Thymus (tissue), 11 donors: ENCODE measurements at regions not wholly inside any gene's neighbourhood (a gene's known extent, or its start where the extent isn't known, plus 50 kb on each side); places are given as distances from the start of the nearest gene placed in this dataset.

ENCODE experiments used
- DNase-seq, 9 donors: peaks; one replicate each; pipeline ENCODE4 v3.0.0-alpha.2; 2013; ENCODE audit warnings: low spot score in 9 of 9, low read depth in 6 of 9, missing footprints in 1 of 9
- H3K27ac ChIP-seq, 2 donors: one replicate each; pipeline ENCODE4 v1.5.1; 2013; ENCODE audit warnings: control low read depth in 1 of 2, low read depth in 1 of 2, low read length in 1 of 2, mild to moderate bottlenecking in 1 of 2, moderate library complexity in 1 of 2
- H3K27me3 ChIP-seq, 2 donors: one replicate each; pipeline ENCODE4 v1.5.1; 2013; ENCODE audit warnings: low read length in 1 of 2; ENCODE audit not compliant: control insufficient read depth in 2 of 2, insufficient read depth in 1 of 2
- H3K36me3 ChIP-seq, 2 donors: one replicate each; pipeline ENCODE4 v1.5.1; 2013; ENCODE audit warnings: low read length in 1 of 2, mild to moderate bottlenecking in 1 of 2, moderate library complexity in 1 of 2; ENCODE audit not compliant: control insufficient read depth in 2 of 2, insufficient read depth in 2 of 2
- H3K4me1 ChIP-seq, 2 donors: one replicate each; pipeline ENCODE4 v1.5.1; 2013; ENCODE audit warnings: low read length in 2 of 2; ENCODE audit not compliant: control insufficient read depth in 2 of 2, insufficient read depth in 2 of 2
- H3K4me3 ChIP-seq, 2 donors: one replicate each; pipeline ENCODE4 v1.5.1; 2013; ENCODE audit warnings: low read length in 2 of 2, control low read depth in 1 of 2, mild to moderate bottlenecking in 1 of 2
- H3K9me3 ChIP-seq, 2 donors: one replicate each; pipeline ENCODE4 v1.5.1; 2013; ENCODE audit warnings: low read length in 1 of 2, mild to moderate bottlenecking in 1 of 2; ENCODE audit not compliant: control insufficient read depth in 2 of 2, insufficient read depth in 1 of 2
- WGBS: extraction: QIAGEN DNeasy Blood & Tissue Kit; methylation state at CpG from one replicate; pipeline ENCODE4 v1.1.7; 2013; 5-methylcytosine and 5-hydroxymethylcytosine counted together
- donor health status: healthy.

GRCh38 chr21:28227881-28228635, 764.6 kb downstream of the LTN1 start:
- no peak for DNase-seq
- 90% methylated on average over 4 of the region's 4 CpGs for WGBS

GRCh38 chr21:28226563-28226962, 766.1 kb downstream of the LTN1 start:
- no peak for DNase-seq
- Histone ChIP-seq H3K27ac (no peak overlapping the region), H3K9me3 (no peaks in the 10 kb centered on the region), H3K4me1 (no peaks in the 10 kb centered on the region), H3K27me3 (no peaks in the 10 kb centered on the region), H3K36me3 (no peaks in the 10 kb centered on the region), H3K4me3 (no peak overlapping the region)
- 77% methylated on average over 2 of the region's 2 CpGs for WGBS

More at GRCh38 chr21:28227881-28228635, 764.6 kb downstream of the LTN1 start:
- Histone ChIP-seq H3K27me3 (no peaks in the 10 kb centered on the region), H3K36me3 (no peaks in the 10 kb centered on the region), H3K4me1 (no peaks in the 10 kb centered on the region), H3K27ac (no peak overlapping the region), H3K9me3 (no peaks in the 10 kb centered on the region), H3K4me3 (no peak overlapping the region)

- WGBS = 87% methylated on average over 6 of the region's 6 CpGs
- H3K4me3 ChIP-seq = no peak overlapping the region
These were observed 768.4 kb downstream of the LTN1 start for GRCh38 chr21:28224191-28224726.

GRCh38 chr21:28221984-28222383, 770.7 kb downstream of the LTN1 start:
- Histone ChIP-seq H3K36me3 (no peaks in the 10 kb centered on the region), H3K4me1 (no peaks in the 10 kb centered on the region), H3K4me3 (no peak overlapping the region), H3K27ac (no peak overlapping the region), H3K27me3 (no peaks in the 10 kb centered on the region), H3K9me3 (no peaks in the 10 kb centered on the region)
- DNase-seq = no peak
- WGBS = 83% methylated on average over 1 of the region's 1 CpG

More at GRCh38 chr21:28224191-28224726, 768.4 kb downstream of the LTN1 start:
- Histone ChIP-seq H3K27ac (no peak overlapping the region), H3K27me3 (no peaks in the 10 kb centered on the region), H3K4me1 (no peaks in the 10 kb centered on the region), H3K9me3 (no peaks in the 10 kb centered on the region), H3K36me3 (no peaks in the 10 kb centered on the region)
- no peak for DNase-seq

- Histone ChIP-seq H3K9me3 (no peaks in the 10 kb centered on the region), H3K36me3 (no peaks in the 10 kb centered on the region), H3K4me3 (no peak overlapping the region), H3K27me3 (no peaks in the 10 kb centered on the region), H3K4me1 (no peaks in the 10 kb centered on the region), H3K27ac (no peak overlapping the region)
- DNase-seq = no peak
- 77% methylated on average over 2 of the region's 2 CpGs for WGBS
These were observed 772.0 kb downstream of the LTN1 start for GRCh38 chr21:28220680-28221079.

- H3K4me3 ChIP-seq = no peak overlapping the region
- no peak for DNase-seq
- no peaks in the 10 kb centered on the region for H3K36me3 ChIP-seq
- WGBS = 96% methylated on average over 1 of the region's 1 CpG
- H3K27ac ChIP-seq = no peak overlapping the region
- H3K4me1 ChIP-seq = no peaks in the 10 kb centered on the region
- H3K27me3 ChIP-seq = no peaks in the 10 kb centered on the region
- peaks cover 0 to 3% of the 10 kb centered on the region in 2 donors for H3K9me3 ChIP-seq
These were observed 775.6 kb downstream of the LTN1 start for GRCh38 chr21:28216976-28217523.

GRCh38 chr21:28215214-28215954, 777.3 kb downstream of the LTN1 start:
- H3K27ac ChIP-seq = no peak overlapping the region
- H3K4me1 ChIP-seq = no peaks in the 10 kb centered on the region
- no peaks in the 10 kb centered on the region for H3K36me3 ChIP-seq
- no peak overlapping the region for H3K4me3 ChIP-seq
- no peak for DNase-seq
- peaks cover 0 to 3% of the 10 kb centered on the region in 2 donors for H3K9me3 ChIP-seq
- H3K27me3 ChIP-seq = no peaks in the 10 kb centered on the region
- WGBS = 89% methylated on average over 5 of the region's 5 CpGs

GRCh38 chr21:28214786-28215185, 777.9 kb downstream of the LTN1 start:
- Histone ChIP-seq H3K27me3 (no peaks in the 10 kb centered on the region), H3K36me3 (no peaks in the 10 kb centered on the region), H3K27ac (no peak overlapping the region), H3K9me3 (peaks cover 0 to 3% of the 10 kb centered on the region in 2 donors), H3K4me1 (no peaks in the 10 kb centered on the region), H3K4me3 (no peak overlapping the region)
- no peak for DNase-seq
- WGBS = 94% methylated on average over 4 of the region's 4 CpGs

- no peaks in the 10 kb centered on the region for H3K36me3 ChIP-seq
- no peak overlapping the region for H3K4me3 ChIP-seq
- H3K27me3 ChIP-seq = no peaks in the 10 kb centered on the region
- DNase-seq = no peak
- WGBS = 89% methylated on average over 3 of the region's 3 CpGs
- peaks cover 0 to 3% of the 10 kb centered on the region in 2 donors for H3K9me3 ChIP-seq
- no peak overlapping the region for H3K27ac ChIP-seq
- H3K4me1 ChIP-seq = no peaks in the 10 kb centered on the region
These were observed 779.4 kb downstream of the LTN1 start for GRCh38 chr21:28213261-28213660.
